Small intestine (tissue), 7 donors: ENCODE measurements at regions not wholly inside any gene's neighbourhood (a gene's known extent, or its start where the extent isn't known, plus 50 kb on each side); places are given as distances from the start of the nearest gene placed in this dataset.

Experiments used
- DNase-seq, 2 donors: peaks; one replicate each; pipeline versions ENCODE4 v3.0.0 to v3.0.0-alpha.2; 2013
- FAIRE-seq: peaks from 2 replicates; lab custom pipeline; 2012; peaks lifted over from hg19 to GRCh38; lab: Jason Lieb, UNC
- H3K27ac ChIP-seq, 3 donors: one replicate each; pipeline ENCODE4 v1.5.1; 2013; ENCODE audit warnings: low read length in 2 of 3, mild to moderate bottlenecking in 2 of 3, control low read depth in 1 of 3, inconsistent platforms in 1 of 3, low read depth in 1 of 3, moderate library complexity in 1 of 3
- H3K27me3 ChIP-seq, 3 donors: one replicate each; pipeline ENCODE4 v1.6.1; 2013; ENCODE audit warnings: low read length in 3 of 3, inconsistent platforms in 1 of 3; ENCODE audit not compliant: control insufficient read depth in 3 of 3, insufficient read depth in 3 of 3
- H3K36me3 ChIP-seq, 3 donors: one replicate each; pipeline ENCODE4 v1.6.1; 2013; ENCODE audit warnings: low read length in 3 of 3, inconsistent platforms in 1 of 3, low read depth in 1 of 3, mild to moderate bottlenecking in 1 of 3, moderate library complexity in 1 of 3; ENCODE audit not compliant: control insufficient read depth in 3 of 3, insufficient read depth in 2 of 3
- H3K4me1 ChIP-seq, 3 donors: one replicate each; pipeline ENCODE4 v1.6.1; 2013; ENCODE audit warnings: low read length in 2 of 3, inconsistent platforms in 1 of 3, low read depth in 1 of 3, mild to moderate bottlenecking in 1 of 3, moderate library complexity in 1 of 3; ENCODE audit not compliant: control insufficient read depth in 3 of 3, insufficient read depth in 2 of 3
- H3K4me3 ChIP-seq, 3 donors: one replicate each; pipeline ENCODE4 v1.5.1; 2013; ENCODE audit warnings: low read length in 3 of 3, control low read depth in 1 of 3, inconsistent platforms in 1 of 3, low read depth in 1 of 3, mild to moderate bottlenecking in 1 of 3, moderate library complexity in 1 of 3
- H3K9me3 ChIP-seq, 2 donors: one replicate each; pipeline ENCODE4 v1.6.1; 2013; ENCODE audit warnings: low read depth in 1 of 2, low read length in 1 of 2; ENCODE audit not compliant: control insufficient read depth in 2 of 2, insufficient read depth in 1 of 2
- WGBS, 3 donors: extraction: QIAGEN DNeasy Blood & Tissue Kit; methylation state at CpG; one replicate each; pipeline ENCODE4 v1.1.7; 2013; 5-methylcytosine and 5-hydroxymethylcytosine counted together
- donor health status: healthy with polysubstance abuse.
- donor health status: control.
- donor health status: control.
- donor health status: Bipolar disorder and iron deficiency.
- donor health status: healthy.

GRCh38 chr3:27878014-27878383, 155.9 kb upstream of the EOMES start:
- Histone ChIP-seq H3K4me3 (no peak overlapping the region), H3K27ac (no peak overlapping the region), H3K4me1 (no peaks in the 10 kb centered on the region), H3K36me3 (no peaks in the 10 kb centered on the region), H3K9me3 (no peaks in the 10 kb centered on the region), H3K27me3 (peaks cover 0 to 3% (median 0%) of the 10 kb centered on the region in 3 donors)
- FAIRE-seq (no peak), DNase-seq (no peak)
- WGBS, 3 donors: 58 to 70% (median 63%) methylated on average over 1 of the region's 1 CpG

GRCh38 chr3:27880969-27881892, 159.1 kb upstream of the EOMES start:
- peak overlapping the region in 1 of 3 donors; percentile 73 for H3K27ac ChIP-seq
- peaks cover 0 to 3% (median 2%) of the 10 kb centered on the region in 3 donors for H3K27me3 ChIP-seq
- FAIRE-seq: no peak

GRCh38 chr3:27883266-27883665, 161.1 kb upstream of the EOMES start:
- no peak overlapping the region for H3K4me3 ChIP-seq
- no peak for FAIRE-seq
- peaks cover 0 to 3% (median 2%) of the 10 kb centered on the region in 3 donors for H3K27me3 ChIP-seq
- H3K27ac ChIP-seq: no peak overlapping the region
- H3K4me1 ChIP-seq: no peaks in the 10 kb centered on the region
- DNase-seq: no peak
- H3K9me3 ChIP-seq: no peaks in the 10 kb centered on the region
- H3K36me3 ChIP-seq: no peaks in the 10 kb centered on the region
- 70 to 95% (median 82%) methylated on average over 1 of the region's 1 CpG for WGBS, 3 donors

More at GRCh38 chr3:27880969-27881892, 159.1 kb upstream of the EOMES start:
- Histone ChIP-seq H3K4me3 (peak overlapping the region in 1 of 3 donors; percentile 41), H3K9me3 (no peaks in the 10 kb centered on the region), H3K4me1 (no peaks in the 10 kb centered on the region), H3K36me3 (no peaks in the 10 kb centered on the region)
- 33 to 40% (median 37%) methylated on average over 7 of the region's 7 CpGs for WGBS, 3 donors
- peak in 1 of 2 donors; percentile 56 for DNase-seq

DNA sequence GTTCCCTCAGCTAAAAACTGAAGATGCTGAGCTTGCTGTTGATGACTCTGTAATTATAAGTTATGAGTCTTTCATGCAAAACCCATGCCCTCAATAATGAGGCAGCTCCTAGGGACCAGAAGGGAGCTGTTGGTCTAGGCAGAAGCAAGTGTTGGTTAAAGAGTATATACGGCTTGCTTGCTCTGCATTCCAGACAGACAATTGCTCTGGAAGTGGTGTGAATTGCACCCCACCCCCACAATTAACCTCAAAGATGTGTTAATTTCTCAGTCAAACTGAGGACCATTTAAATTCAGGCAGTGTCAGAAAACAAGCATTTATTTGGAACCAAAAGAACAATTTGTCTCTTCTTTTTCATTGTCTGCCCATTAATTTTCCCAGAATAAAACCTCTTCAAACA, 163.5 kb upstream of the EOMES start:
- no peaks in the 10 kb centered on the region for H3K9me3 ChIP-seq
- no peak overlapping the region for H3K27ac ChIP-seq
- no peaks in the 10 kb centered on the region for H3K36me3 ChIP-seq
- FAIRE-seq: no peak
- H3K27me3 ChIP-seq: peaks cover 0 to 3% (median 2%) of the 10 kb centered on the region in 3 donors
- no peak overlapping the region for H3K4me3 ChIP-seq
- WGBS, 3 donors: 24 to 48% (median 37%) methylated on average over 1 of the region's 1 CpG
- no peaks in the 10 kb centered on the region for H3K4me1 ChIP-seq
- no peak for DNase-seq

DNA sequence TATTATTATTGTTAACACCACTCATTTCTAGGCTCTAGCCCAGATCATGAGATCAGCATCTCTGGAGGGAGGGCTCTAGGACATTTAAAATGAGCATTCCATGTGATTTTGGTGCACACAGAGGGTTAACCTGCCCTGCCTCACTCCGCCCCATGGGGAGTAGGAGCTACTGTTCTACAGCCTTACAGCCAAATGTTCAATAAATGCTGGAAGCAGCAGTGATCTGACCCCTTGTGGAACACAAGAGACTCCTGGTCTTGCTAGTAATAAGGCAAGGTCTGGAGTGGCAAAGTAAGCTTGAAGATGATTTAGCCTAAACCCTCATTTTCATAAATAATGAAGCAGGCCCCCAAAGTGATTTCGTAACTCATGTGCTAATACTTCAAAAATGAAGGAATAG, 166.4 kb upstream of the EOMES start:
- DNase-seq: no peak
- no peak overlapping the region for H3K4me3 ChIP-seq
- WGBS, 3 donors: 56 to 66% (median 58%) methylated on average over 2 of the region's 2 CpGs
- H3K4me1 ChIP-seq: no peaks in the 10 kb centered on the region
- H3K9me3 ChIP-seq: no peaks in the 10 kb centered on the region
- H3K27me3 ChIP-seq: peaks cover 0 to 2% (median 0%) of the 10 kb centered on the region in 3 donors
- H3K27ac ChIP-seq: no peak overlapping the region
- H3K36me3 ChIP-seq: no peaks in the 10 kb centered on the region
- FAIRE-seq: no peak

GRCh38 chr3:27889745-27890144, 167.6 kb upstream of the EOMES start:
- WGBS, 3 donors: 77 to 80% (median 79%) methylated on average over 4 of the region's 4 CpGs
- FAIRE-seq: no peak
- Histone ChIP-seq H3K27me3 (peaks cover 0 to 2% (median 0%) of the 10 kb centered on the region in 3 donors), H3K4me1 (no peaks in the 10 kb centered on the region), H3K4me3 (no peak overlapping the region), H3K27ac (no peak overlapping the region), H3K36me3 (no peaks in the 10 kb centered on the region), H3K9me3 (no peaks in the 10 kb centered on the region)
- no peak for DNase-seq

DNA sequence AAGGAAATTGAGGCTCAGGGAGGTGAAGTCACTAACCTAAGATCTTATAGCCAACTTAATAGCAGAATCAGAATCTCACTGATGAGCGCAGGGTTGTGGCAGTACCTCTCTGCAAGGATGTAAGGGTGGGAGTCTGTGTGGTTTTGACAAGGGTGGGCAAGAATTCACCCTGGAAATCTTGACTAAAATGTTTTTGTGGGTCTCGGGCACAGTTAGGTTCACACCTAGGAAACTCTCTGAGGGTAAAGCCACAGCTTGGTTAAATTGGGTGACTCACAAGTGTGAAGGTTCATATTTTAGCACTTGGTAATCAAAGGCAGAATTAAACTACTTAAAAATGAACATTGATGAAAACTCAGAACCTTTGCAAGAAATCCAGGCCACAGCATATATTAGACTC, 178.2 kb upstream of the EOMES start:
- Histone ChIP-seq H3K4me3 (no peak overlapping the region), H3K9me3 (no peaks in the 10 kb centered on the region), H3K36me3 (no peaks in the 10 kb centered on the region), H3K4me1 (no peaks in the 10 kb centered on the region), H3K27ac (no peak overlapping the region), H3K27me3 (no peaks in the 10 kb centered on the region)
- FAIRE-seq (no peak), DNase-seq (no peak)
- WGBS, 3 donors: 70 to 82% (median 76%) methylated on average over 2 of the region's 2 CpGs

DNA sequence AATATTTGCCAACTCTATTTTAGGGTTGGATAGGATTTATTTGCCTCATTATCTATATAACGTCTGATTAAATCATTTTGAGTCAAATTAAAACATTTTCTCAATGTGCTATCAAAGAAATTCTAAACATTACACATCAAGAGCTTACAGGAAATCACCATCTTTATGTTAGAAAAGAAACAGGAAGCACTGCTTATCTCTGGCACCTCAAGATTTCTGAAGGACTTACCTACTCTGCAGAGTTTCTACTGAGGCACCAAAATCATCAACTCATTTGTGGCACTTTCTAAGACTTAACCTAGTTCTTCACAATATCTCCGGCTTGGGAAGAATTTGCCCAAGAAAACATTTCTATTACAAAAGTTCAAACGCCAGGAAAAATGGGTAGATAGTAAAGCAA, 181.3 kb upstream of the EOMES start:
- FAIRE-seq: no peak
- WGBS, 3 donors: 70 to 74% (median 70%) methylated on average over 3 of the region's 3 CpGs
- Histone ChIP-seq H3K36me3 (no peaks in the 10 kb centered on the region), H3K4me3 (no peak overlapping the region), H3K4me1 (no peaks in the 10 kb centered on the region), H3K9me3 (no peaks in the 10 kb centered on the region), H3K27ac (no peak overlapping the region), H3K27me3 (no peaks in the 10 kb centered on the region)
- DNase-seq: no peak
